ENCODE measurements at regions not wholly inside any gene's neighbourhood (a gene's known extent, or its start where the extent isn't known, plus 50 kb on each side); places are given as distances from the start of the nearest gene placed in this dataset.

DNA sequence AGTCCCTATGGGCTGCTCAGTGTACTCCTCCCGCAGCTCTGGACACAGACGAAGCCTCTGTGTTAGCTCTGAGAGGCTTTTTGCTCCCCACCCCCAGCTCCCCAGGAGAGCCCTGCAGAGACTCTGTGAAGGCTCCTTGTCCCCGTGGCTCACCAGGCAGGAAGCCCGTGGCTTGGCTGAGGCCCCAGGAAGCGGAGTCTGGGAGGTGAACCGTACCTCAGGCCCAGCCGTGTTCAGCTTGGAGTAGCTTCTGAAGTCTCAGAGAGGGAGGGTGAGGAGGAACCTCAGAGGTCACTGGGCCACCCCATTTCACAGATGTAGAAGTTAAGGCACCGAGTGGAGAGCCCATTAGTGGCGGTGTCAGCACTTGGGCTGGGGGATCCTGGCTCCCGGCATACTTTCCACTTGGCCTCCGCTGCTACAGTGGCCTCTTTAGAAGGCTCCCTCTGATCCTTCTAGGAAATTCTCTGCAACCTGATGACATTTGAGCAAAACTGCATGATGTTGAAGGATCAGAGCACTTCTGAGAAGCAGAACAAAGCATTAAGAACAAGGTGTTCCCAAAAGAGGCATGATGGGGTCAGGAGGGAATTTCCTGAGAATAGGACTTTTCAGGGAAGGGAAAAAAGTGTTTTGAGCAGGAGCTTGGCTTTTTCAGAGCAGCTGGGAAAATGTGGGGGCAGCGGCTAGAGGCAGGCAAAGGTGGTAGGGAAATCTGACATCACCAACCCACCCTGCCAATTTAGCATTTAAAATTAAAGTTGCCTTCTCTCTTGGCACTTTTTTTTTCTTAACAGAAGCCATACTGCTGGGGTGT, 79.1 kb downstream of the MCFD2 start:
- POLR2A ChIA-PET, result no interaction called here
- DNase-seq (ENCODE audit: low read depth, low spot score), result no peak

More for the DNA sequence above, 79.1 kb downstream of the MCFD2 start:
- no peak overlapping the region; the same call in 1 of the 2 replicates for H3K4me2 ChIP-seq (ENCODE audit: low read length)
- RAD21 ChIA-PET (ENCODE audit: low non-redundant PET in 1 of 2, low total read pairs in 2 of 2, uncharacterized antibody in 2 of 2, unreplicated experiment in 2 of 2), result no interaction called here
- intact Hi-C loops (cut with micrococcal nuclease), result no loop called here
- no peak overlapping the region for H2AFZ ChIP-seq (ENCODE audit: low read depth, low read length, poor library complexity, severe bottlenecking)
- no peaks in the 10 kb centered on the region for H3K9me3 ChIP-seq (ENCODE audit: control insufficient read depth in 1 of 2, insufficient read depth in 1 of 2, low read depth in 1 of 2, low read length in 2 of 2)
- TF ChIP-seq, protein P1, sequence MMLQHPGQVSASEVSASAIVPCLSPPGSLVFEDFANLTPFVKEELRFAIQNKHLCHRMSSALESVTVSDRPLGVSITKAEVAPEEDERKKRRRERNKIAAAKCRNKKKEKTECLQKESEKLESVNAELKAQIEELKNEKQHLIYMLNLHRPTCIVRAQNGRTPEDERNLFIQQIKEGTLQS (IDR thresholded peaks at IDR 0.05), result no peak
- TF ChIP-seq EZH2 (IDR thresholded peaks at IDR 0.05), result no peak
- TF ChIP-seq, protein P2, sequence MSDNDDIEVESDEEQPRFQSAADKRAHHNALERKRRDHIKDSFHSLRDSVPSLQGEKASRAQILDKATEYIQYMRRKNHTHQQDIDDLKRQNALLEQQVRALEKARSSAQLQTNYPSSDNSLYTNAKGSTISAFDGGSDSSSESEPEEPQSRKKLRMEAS (IDR thresholded peaks at IDR 0.05), result no peak
- TF ChIP-seq ELF1 (IDR thresholded peaks at IDR 0.05; ENCODE audit: borderline replicate concordance, low read depth), result no peak
- no peak for TF ChIP-seq ZNF274 (IDR thresholded peaks at IDR 0.05; ENCODE audit: low read depth, low read length)
- no peak for TF ChIP-seq SRF (IDR thresholded peaks at IDR 0.05; ENCODE audit: low read depth)
- no peak for TF ChIP-seq YY1 (IDR thresholded peaks at IDR 0.05; ENCODE audit: extremely low read depth, insufficient replicate concordance, low read depth, low read length)
- TF ChIP-seq, protein P3, sequence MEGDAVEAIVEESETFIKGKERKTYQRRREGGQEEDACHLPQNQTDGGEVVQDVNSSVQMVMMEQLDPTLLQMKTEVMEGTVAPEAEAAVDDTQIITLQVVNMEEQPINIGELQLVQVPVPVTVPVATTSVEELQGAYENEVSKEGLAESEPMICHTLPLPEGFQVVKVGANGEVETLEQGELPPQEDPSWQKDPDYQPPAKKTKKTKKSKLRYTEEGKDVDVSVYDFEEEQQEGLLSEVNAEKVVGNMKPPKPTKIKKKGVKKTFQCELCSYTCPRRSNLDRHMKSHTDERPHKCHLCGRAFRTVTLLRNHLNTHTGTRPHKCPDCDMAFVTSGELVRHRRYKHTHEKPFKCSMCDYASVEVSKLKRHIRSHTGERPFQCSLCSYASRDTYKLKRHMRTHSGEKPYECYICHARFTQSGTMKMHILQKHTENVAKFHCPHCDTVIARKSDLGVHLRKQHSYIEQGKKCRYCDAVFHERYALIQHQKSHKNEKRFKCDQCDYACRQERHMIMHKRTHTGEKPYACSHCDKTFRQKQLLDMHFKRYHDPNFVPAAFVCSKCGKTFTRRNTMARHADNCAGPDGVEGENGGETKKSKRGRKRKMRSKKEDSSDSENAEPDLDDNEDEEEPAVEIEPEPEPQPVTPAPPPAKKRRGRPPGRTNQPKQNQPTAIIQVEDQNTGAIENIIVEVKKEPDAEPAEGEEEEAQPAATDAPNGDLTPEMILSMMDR (IDR thresholded peaks at IDR 0.05 in 2 of 3, conservative IDR thresholded peaks at IDR 0.05 in 1 of 3; ENCODE audit: borderline replicate concordance in 1 of 3, insufficient read depth in 1 of 3, low read depth in 2 of 3, low read length in 2 of 3), result no peak
- TF ChIP-seq TCF7L2 (IDR thresholded peaks at IDR 0.05; ENCODE audit: borderline replicate concordance, extremely low read depth, insufficient read depth, insufficient read length), result no peak
- TF ChIP-seq CEBPB (IDR thresholded peaks at IDR 0.05; ENCODE audit: low read depth), result no peak
- peaks cover 0 to 10% of the 10 kb centered on the region in 2 experiments; a peak in 2 of 4 replicates for H3K4me1 ChIP-seq (ENCODE audit: control insufficient read depth in 1 of 2, insufficient read depth in 2 of 2, low read length in 2 of 2)
- ATAC-seq, result peak; percentile 58
- no peaks in the 10 kb centered on the region for H3K79me2 ChIP-seq (ENCODE audit: insufficient read depth, low read length)
- CTCF ChIA-PET, result no interaction called here
- no peaks in the 10 kb centered on the region for H3K9me2 ChIP-seq (ENCODE audit: insufficient read depth)
- H3K4me3 ChIP-seq (replicated peaks in 1 of 2; ENCODE audit: low read depth in 1 of 2, low read length in 2 of 2), result no peak overlapping the region
- H4K20me1 ChIP-seq (ENCODE audit: insufficient read depth), result no peaks in the 10 kb centered on the region
- no peaks in the 10 kb centered on the region for H3K27me3 ChIP-seq (ENCODE audit: insufficient read depth, low read length)
- no peak overlapping the region for H3K9ac ChIP-seq (ENCODE audit: low read length)
- BruUV-seq (replicated peaks), result no TSS peak
- no peaks in the 10 kb centered on the region for H3K36me3 ChIP-seq (ENCODE audit: control insufficient read depth in 1 of 2, insufficient read depth in 2 of 2, low read length in 2 of 2)
- no peak overlapping the region for H3K27ac ChIP-seq (ENCODE audit: low read depth, low read length)
